T-helper 1 cell (primary cell): ENCODE measurements at regions not wholly inside any gene's neighbourhood (a gene's known extent, or its start where the extent isn't known, plus 50 kb on each side); places are given as distances from the start of the nearest gene placed in this dataset.
A peak's percentile ranks its signal among the peaks of the same experiment; 100 is the strongest.

Experiments
- DNase-seq, 5 donors: peaks; one replicate each; pipeline ENCODE4 v3.0.0-alpha.2; 2012 to 2020

DNA sequence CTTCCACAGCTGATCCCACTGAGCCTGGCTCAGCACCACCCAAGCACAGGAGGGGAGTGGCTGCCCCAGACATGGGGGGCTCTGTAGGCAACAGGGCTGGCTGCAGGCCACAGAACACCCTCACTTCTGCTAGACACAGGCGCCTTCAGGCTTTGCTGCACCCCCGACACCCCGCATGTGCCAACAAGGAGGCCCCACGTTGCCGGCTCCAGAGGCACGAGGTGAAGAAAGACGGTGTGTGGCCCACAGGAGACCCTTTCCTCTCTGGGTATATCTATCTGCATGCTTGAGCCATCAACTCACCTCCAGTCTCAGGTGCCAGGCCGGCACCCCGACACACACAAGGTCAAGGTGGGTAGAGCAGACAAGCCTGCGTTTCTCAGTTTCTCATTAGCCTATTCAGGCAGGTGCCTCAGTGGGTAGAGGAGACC lies 158.3 kb downstream of the DLL1 start:
- peak in 1 of 5 donors; percentile 3 for DNase-seq

DNA sequence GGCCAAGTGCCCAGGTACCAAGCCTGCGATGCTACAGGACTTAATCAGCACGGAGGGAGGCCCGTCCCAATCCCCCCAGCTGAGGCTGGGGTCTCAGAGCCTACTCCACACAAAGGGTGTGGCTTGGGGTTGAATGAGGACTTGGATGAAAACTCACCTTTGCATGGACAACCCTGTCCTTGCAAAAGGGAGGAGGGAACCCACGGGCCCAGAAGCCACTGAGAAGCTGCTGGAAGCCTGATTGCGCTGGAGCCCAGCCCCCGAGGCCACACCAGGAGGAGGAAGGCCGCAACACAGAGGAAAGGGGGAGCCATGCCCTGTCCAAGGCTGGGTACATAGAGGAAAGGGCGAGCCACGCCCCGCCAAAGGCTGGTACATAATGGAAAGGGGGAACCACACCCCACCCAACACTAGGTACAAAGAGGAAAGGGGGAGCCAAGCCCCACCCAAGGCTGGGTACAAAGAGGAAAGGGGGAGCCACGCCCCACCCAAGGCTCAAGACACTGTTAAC lies 158.8 kb downstream of the DLL1 start:
- DNase-seq: peak in 1 of 5 donors; percentile 3

GRCh38 chr6:170131351-170131750 lies 159.5 kb downstream of the DLL1 start:
- peak in 1 of 5 donors; percentile 3 for DNase-seq

DNA sequence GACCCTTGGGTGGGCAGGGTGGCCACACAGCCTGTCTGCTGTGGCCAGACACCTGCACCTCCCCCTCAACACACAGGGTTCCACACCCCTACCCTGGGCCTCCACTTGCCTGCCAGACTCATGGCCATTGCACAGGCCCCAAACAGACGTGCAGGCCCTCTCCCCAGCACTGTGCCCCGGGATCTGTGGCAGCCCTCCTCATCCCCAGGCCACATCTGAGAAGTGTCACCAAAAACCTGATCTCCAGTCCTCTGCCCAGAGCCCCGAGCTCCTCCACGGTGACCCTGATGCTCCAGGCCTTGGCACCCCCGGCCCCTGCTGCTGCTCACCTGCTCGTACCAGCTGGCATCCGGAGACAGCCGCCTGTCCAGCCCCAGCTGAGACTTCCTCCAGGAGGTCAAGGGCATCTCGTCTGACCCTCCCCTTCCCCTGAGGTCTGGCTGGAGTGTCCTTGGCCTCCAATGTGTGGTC lies 160.1 kb downstream of the DLL1 start:
- DNase-seq: peak in 1 of 5 donors; percentile 8

GRCh38 chr6:170130201-170130621 lies 160.7 kb downstream of the DLL1 start:
- no peak for DNase-seq

DNA sequence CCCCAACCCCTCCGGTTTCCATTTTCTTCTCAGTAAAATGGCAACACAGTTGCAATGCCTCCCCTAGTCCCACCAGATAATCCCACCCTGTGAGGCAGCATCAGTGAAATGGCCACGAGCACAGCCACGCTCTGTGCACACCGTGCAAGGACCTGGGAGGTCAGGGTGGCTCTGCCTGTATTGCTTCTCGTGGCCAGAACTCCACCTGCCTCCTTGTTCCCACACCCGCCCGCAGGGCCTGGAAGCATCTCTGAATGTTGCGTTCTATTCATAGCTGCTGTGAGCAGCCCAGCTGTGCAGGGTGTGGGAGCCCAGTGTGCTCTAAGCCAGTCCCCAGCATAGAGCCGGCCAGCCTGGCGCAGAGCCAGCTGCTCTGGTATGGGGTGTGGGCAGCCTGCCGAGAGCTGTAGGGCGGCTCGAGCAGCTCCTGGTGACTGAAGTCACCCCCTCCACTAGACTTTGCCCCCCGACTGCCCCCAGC lies 161.1 kb downstream of the DLL1 start:
- peak in 1 of 5 donors; percentile 11 for DNase-seq

DNA sequence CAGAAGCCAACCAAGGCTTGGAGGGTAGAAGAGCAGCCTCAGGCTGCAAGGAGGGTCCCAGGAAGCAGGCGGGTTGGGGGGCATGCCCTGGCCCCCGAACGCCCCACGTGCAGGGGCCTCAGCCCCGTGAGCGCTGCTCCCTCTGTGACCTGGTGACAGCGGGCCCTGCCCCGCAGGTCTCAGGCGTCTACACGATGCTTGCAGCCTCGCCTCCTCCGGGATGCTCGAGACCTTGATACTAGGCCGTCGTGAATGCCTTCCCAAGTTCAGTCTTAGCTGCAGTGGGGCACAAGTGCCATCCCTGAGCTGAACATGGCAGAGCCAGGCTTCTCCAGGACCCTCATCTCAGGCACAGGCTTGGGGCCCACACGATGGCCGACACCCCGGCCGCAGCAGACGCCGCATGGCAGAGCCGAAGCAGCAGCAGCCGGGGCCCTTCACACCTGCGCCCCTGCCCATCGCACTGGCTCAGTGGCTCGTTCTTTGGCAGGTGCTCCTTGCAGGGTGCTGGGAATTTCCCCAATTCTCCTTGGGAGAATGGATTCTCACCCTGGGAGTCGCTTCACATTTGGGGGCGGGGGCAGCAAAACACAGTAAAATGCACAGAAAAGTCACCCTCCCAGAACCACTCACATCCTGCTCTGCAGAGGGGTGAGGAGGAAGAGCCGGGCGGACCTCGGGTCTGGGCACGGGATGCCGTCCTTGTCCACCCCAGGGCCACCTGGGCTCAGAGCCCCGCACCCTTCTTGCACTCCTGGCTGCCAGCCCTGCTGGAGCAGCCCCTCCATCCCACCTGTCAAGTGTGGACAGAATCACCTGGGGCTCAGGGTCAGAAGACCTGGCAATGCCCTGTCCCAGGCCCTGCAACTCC lies 161.8 kb downstream of the DLL1 start:
- peak in 1 of 5 donors; percentile 4 for DNase-seq

DNA sequence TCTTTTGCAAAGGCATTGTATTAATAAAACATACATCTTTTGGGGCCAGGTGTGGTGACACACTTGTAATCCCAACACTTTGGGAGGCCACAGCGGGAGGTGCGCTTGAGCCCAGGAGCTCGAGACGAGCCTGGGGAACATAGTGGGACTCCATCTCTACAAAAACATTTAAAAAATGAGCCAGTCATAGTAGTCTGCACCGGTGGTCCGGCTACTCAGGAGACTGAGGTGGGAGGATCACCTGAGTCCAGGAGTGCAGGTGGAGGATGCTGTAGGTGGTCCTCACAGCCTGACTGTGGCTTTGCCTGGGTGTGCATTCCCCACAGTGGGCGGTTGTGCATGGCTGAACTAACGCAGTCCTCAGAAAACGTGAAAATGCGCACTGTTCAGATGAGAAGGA lies 162.5 kb downstream of the DLL1 start:
- DNase-seq: no peak

GRCh38 chr6:170127151-170127550 lies 163.7 kb downstream of the DLL1 start:
- no peak for DNase-seq

DNA sequence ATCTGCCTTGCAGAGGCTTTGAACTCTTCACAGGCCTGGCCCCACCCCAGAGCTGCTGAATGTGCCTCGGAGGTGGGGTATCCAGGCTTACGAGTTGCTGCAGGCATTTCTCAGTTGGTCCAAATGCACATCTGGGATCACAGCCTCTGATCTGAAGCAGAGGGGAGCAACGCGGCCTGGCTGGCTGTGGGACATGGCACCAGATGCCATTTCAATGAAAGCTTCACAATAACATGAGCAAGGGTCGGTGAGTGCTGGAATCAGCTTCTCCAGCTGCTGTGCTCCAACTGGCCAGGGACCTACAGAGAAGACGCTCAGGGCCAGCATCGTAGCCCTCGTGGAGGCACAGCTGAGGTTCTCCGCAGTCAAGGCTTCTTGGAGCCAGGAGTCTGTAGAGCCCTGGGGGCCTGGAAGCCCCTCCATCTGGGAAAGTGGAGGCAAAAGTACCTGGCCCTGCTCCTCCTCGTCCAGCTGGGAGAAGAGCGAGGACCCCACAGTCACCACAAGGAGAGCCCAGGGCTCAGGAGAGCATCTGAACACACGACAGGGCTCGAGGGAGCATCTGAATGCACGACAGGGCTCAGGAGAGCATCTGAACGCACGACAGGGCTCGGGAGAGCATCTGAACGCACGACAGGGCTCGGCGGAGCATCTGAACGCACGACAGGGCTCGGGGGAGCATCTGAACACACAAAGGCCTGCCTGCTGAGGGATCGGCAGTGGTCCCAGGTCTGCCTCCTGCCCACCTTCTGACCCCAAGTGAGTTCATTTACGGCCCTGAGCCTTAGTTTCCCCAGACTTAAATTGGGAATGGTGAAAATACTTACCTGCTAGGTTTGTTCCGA lies 165.2 kb downstream of the DLL1 start:
- no peak for DNase-seq

DNA sequence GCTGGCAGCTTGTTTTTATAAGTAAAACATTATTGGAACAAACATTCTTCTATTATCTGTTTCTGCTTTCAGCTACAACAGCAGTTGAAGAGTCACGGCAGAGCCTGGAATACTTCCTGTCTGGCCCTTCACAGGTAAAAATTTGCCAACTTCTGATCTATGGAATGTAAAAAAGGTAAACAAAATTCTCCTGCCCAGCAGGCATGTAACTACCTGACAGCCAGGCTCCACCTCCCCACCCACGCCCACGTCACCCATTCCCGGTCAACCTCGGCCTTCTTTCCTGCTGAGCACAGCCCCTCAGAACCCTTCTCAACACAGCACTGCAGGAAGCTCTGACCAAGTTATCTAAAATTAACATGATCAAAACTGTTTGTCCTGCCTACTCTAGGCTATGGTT lies 166.0 kb downstream of the DLL1 start:
- DNase-seq: no peak

DNA sequence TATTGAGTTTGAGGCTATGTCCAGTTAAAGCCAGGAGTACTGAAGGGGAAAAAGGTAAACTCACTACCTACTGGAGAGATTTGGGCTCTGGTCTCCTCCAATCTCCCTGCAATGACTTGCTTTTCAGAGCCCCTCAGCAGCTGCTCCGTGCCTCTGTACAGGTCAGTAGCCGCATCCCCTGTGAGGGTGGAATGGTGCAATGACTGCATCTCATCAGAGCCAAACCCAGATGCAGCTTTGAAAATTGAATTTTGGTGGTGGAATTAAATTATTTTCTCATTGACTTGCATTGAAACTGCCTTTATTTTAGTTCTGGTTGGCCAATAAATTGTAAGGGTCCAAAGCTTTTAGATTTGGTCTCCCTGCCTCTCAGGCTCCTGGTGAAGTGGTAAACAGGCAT lies 166.7 kb downstream of the DLL1 start:
- DNase-seq: no peak

- DNase-seq: no peak
Measured at GRCh38 chr6:170122651-170123050, 168.2 kb downstream of the DLL1 start.

GRCh38 chr6:170117111-170117972 lies 173.5 kb downstream of the DLL1 start:
- no peak for DNase-seq

DNA sequence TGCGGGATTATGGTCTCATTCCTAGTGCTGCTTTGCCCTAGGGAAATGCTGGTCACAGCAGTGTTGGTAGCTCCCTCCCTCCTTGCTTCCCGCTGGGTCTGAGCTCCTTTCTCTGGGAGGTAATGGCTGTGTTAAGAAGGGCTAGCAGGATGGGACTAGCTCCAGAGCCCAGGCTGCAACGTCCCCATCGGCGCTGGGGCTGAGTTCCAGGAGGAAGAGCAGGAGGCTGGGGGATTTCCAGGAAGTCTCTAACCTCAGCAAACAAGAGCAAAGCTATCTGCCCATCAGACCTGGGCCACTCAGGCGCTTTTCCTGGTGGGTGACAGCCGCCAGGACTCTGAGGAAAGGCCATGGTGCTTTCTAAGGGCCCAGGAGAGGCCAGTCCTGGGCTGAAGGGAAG lies 174.2 kb downstream of the DLL1 start:
- DNase-seq: no peak

- no peak for DNase-seq
Measured at GRCh38 chr6:170114956-170115855, 175.7 kb downstream of the DLL1 start.

- DNase-seq: no peak
Measured at GRCh38 chr6:170114187-170114945, 176.5 kb downstream of the DLL1 start.

DNA sequence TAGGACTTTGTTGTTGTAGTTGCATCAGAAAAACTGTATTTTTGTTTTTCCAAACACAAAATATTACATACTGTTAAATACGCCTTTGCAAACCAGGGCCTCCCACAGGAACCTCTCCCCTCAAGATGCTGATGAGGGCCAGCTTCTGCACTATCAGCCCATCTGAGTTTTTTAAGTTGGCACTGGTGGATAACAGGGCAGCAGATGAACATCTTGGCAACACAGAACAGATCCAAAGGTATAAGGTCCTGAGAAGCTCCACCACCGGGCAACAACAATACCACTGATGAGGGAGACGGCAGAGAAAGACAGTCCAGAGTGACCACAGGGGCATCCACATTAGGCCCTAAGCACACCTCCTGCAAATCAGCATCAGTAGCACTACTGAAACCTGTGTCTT lies 177.7 kb downstream of the DLL1 start:
- DNase-seq: no peak

- DNase-seq: no peak
Measured at GRCh38 chr6:170112583-170112860, 178.4 kb downstream of the DLL1 start.

DNA sequence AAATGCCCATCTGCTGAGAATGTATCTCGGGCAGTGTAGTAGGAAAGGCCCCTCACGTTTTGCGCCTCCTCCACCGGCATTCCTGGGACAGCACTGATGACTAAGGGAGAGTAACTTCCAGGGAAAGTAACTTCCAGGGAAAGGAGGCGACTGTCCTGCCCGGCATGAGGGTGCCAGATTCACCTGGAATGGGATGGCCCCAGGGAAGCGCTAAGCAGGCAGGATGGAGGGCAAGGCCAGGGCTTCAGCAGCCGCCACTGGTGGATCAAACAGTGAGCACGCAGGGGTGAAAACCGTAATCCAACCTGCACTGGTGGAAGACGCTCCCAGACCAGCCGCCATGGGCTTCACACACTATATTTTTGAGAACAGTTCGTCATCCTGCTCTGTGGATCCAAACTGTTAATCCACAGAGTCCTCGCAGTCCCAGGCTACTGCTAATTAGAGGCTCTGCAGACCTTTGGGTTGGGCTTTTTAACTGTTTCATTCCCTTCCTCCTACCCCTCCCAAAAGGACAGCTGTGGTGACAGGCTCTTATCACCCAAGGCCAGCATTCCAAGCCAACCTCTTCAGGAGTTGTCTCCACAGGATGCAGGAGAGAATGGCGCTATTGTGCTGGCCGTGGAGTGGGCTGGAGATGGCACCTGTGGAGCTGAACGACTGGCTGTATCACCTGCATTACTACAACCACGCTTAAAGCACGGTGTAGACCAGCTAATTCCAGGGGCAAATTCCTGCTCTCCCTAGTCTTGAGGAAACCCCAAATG lies 178.9 kb downstream of the DLL1 start:
- DNase-seq: no peak
